ENCODE measurements at regions not wholly inside any gene's neighbourhood (a gene's known extent, or its start where the extent isn't known, plus 50 kb on each side); places are given as distances from the start of the nearest gene placed in this dataset.

GRCh38 chr15:35654332-35654731, 108.4 kb upstream of the DPH6 start:
- ATAC-seq (no peak), DNase-seq (ENCODE audit: low read depth in 1 of 2, low spot score in 1 of 2) (no peak), FAIRE-seq (no peak)
- H3K4me2 ChIP-seq = no peak overlapping the region
- TF ChIP-seq MAFK (IDR thresholded peaks at IDR 0.05; ENCODE audit: partially characterized antibody) = no peak
- no peak for TF ChIP-seq CBX2 (IDR thresholded peaks at IDR 0.05; ENCODE audit: borderline replicate concordance, low read depth)
- no peak for TF ChIP-seq POLR2A (IDR thresholded peaks at IDR 0.05; ENCODE audit: low read length)
- TF ChIP-seq, protein P1, sequence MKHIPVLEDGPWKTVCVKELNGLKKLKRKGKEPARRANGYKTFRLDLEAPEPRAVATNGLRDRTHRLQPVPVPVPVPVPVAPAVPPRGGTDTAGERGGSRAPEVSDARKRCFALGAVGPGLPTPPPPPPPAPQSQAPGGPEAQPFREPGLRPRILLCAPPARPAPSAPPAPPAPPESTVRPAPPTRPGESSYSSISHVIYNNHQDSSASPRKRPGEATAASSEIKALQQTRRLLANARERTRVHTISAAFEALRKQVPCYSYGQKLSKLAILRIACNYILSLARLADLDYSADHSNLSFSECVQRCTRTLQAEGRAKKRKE (CRISPR knock-in tag; IDR thresholded peaks at IDR 0.05; ENCODE audit: low read depth) = no peak
- TF ChIP-seq NPAS2 (CRISPR knock-in tag; IDR thresholded peaks at IDR 0.05; ENCODE audit: borderline replicate concordance) = no peak
- no peak for TF ChIP-seq ZFP36 (IDR thresholded peaks at IDR 0.05; ENCODE audit: borderline replicate concordance, partially characterized antibody)
- TF ChIP-seq CHD2 (IDR thresholded peaks at IDR 0.05; ENCODE audit: low read length, partially characterized antibody) = no peak
- TF ChIP-seq MAX (IDR thresholded peaks at IDR 0.05) = no peak
- TF ChIP-seq HEYL (CRISPR knock-in tag; IDR thresholded peaks at IDR 0.05) = no peak
- no peak for TF ChIP-seq CTCF (IDR thresholded peaks at IDR 0.05)
- TF ChIP-seq NR3C1 (IDR thresholded peaks at IDR 0.05) = no peak
- TF ChIP-seq ZNF302 (CRISPR knock-in tag; IDR thresholded peaks at IDR 0.05) = no peak
- H3K4me3 ChIP-seq = no peak overlapping the region
- CTCF ChIA-PET = no interaction called here
- H3K27ac ChIP-seq = no peak overlapping the region
- POLR2A ChIA-PET = no interaction called here
- WGBS (ENCODE audit: missing lambda C conversion rate) = 16% methylated on average over 3 of the region's 3 CpGs
- H3K4me1 ChIP-seq = no peaks in the 10 kb centered on the region
- H3K9me3 ChIP-seq = no peaks in the 10 kb centered on the region

DNA sequence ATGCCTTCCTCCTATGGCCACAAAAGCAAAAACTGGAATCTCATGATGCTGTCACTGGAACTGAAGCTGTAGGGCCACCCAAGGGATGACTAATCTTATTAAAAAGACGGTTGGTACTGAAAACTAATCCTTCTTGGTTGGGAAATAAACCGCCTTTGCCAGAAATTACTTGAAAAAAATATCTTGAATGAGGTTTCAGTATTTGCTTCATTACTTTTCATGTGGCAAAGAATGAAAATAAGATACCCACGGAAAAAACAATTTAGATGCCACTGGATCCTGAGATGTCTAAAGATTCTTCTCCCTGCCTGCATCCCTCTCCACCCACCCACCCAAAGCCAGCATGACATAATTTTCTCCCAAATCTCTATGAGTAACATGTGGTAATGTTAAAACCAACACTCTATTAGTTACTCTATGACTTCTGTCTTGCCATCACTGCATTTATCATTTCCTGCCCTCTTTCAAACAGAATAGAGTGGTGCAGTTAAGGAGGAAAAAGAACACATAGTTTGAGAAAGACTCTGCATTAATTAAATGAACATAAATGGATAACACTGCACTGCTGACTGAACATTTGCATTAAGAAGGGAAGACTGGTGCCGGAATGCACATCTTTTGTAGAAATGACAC, 111.8 kb upstream of the DPH6 start:
- no peaks in the 10 kb centered on the region for H3K4me1 ChIP-seq
- ChIA-PET CTCF (no interaction called here), POLR2A (no interaction called here)
- H3K27ac ChIP-seq = no peak overlapping the region
- no peak for ATAC-seq
- DNase-seq (ENCODE audit: low read depth in 1 of 2, low spot score in 1 of 2) = no peak
- H3K4me2 ChIP-seq = no peak overlapping the region
- H3K9me3 ChIP-seq = no peaks in the 10 kb centered on the region
- WGBS (ENCODE audit: missing lambda C conversion rate) = 18% methylated on average over 4 of the region's 4 CpGs
- TF ChIP-seq NR3C1 (IDR thresholded peaks at IDR 0.05) (no peak), BHLHE40 (IDR thresholded peaks at IDR 0.05; ENCODE audit: low read depth, low read length) (no peak), JUNB (IDR thresholded peaks at IDR 0.05) (no peak)
- H3K4me3 ChIP-seq = no peak overlapping the region
- FAIRE-seq = no peak

GRCh38 chr15:35663956-35664355, 118.0 kb upstream of the DPH6 start:
- Histone ChIP-seq H3K4me1 (no peaks in the 10 kb centered on the region), H3K4me3 (no peak overlapping the region), H3K9me3 (no peaks in the 10 kb centered on the region), H3K4me2 (no peak overlapping the region), H3K27ac (no peak overlapping the region)
- WGBS (ENCODE audit: missing lambda C conversion rate) = 28% methylated on average over 2 of the region's 2 CpGs
- ATAC-seq (no peak), DNase-seq (ENCODE audit: low read depth in 1 of 2, low spot score in 1 of 2) (no peak), FAIRE-seq (no peak)
- no peak for TF ChIP-seq RARB (CRISPR knock-in tag; IDR thresholded peaks at IDR 0.05)
- no peak for TF ChIP-seq POLR2AphosphoS2 (conservative IDR thresholded peaks at IDR 0.05; ENCODE audit: low read length)
- TF ChIP-seq MYC (IDR thresholded peaks at IDR 0.05; ENCODE audit: borderline replicate concordance, low read length) = no peak
- TF ChIP-seq CEBPB (IDR thresholded peaks at IDR 0.05) = no peak
- TF ChIP-seq CHD2 (IDR thresholded peaks at IDR 0.05; ENCODE audit: low read length, partially characterized antibody) = no peak
- no peak for TF ChIP-seq GATA3 (IDR thresholded peaks at IDR 0.05; ENCODE audit: borderline replicate concordance)
- no peak for TF ChIP-seq NFE2L2 (conservative IDR thresholded peaks at IDR 0.05; ENCODE audit: low read length)
- TF ChIP-seq FOXS1 (CRISPR knock-in tag; IDR thresholded peaks at IDR 0.05) = no peak
- no peak for TF ChIP-seq PBX3 (IDR thresholded peaks at IDR 0.05)
- TF ChIP-seq RNF2 (IDR thresholded peaks at IDR 0.05; ENCODE audit: borderline replicate concordance, low read depth) = no peak
- TF ChIP-seq, protein P1 (CRISPR knock-in tag; IDR thresholded peaks at IDR 0.05; ENCODE audit: low read depth) = no peak
- TF ChIP-seq ZNF302 (CRISPR knock-in tag; IDR thresholded peaks at IDR 0.05) = no peak
- TF ChIP-seq TP53 (CRISPR knock-in tag; IDR thresholded peaks at IDR 0.05) = no peak
- TF ChIP-seq EHMT2 (IDR thresholded peaks at IDR 0.05; ENCODE audit: low read depth) = no peak
- TF ChIP-seq HDAC2 (IDR thresholded peaks at IDR 0.05) = no peak
- no peak for TF ChIP-seq EP300 (IDR thresholded peaks at IDR 0.05)
- TF ChIP-seq HOXB5 (CRISPR knock-in tag; IDR thresholded peaks at IDR 0.05) = no peak
- ChIA-PET POLR2A (no interaction called here), CTCF (no interaction called here)
